ENCODE measurements at regions not wholly inside any gene's neighbourhood (a gene's known extent, or its start where the extent isn't known, plus 50 kb on each side); places are given as distances from the start of the nearest gene placed in this dataset.

GRCh38 chr19:31092274-31092673 is 257.0 kb downstream of the TSHZ3 start:
- TF ChIP-seq CTCF (IDR thresholded peaks at IDR 0.05; ENCODE audit: insufficient read depth, low read length), result no peak
- DNase-seq (ENCODE audit: low read depth), result no peak
- H3K4me3 ChIP-seq (ENCODE audit: low read depth, low read length), result no peak overlapping the region

- TF ChIP-seq CTCF (IDR thresholded peaks at IDR 0.05; ENCODE audit: insufficient read depth, low read length), result no peak
- no peak overlapping the region for H3K4me3 ChIP-seq (ENCODE audit: low read depth, low read length)
- DNase-seq (ENCODE audit: low read depth), result no peak
Measured at GRCh38 chr19:31089681-31090080, 259.6 kb downstream of the TSHZ3 start.

GRCh38 chr19:31085125-31085524 is 264.1 kb downstream of the TSHZ3 start:
- H3K4me3 ChIP-seq (ENCODE audit: low read depth, low read length), result no peak overlapping the region
- DNase-seq (ENCODE audit: low read depth), result no peak
- TF ChIP-seq CTCF (IDR thresholded peaks at IDR 0.05; ENCODE audit: insufficient read depth, low read length), result no peak

- TF ChIP-seq CTCF (IDR thresholded peaks at IDR 0.05; ENCODE audit: insufficient read depth, low read length), result no peak
- H3K4me3 ChIP-seq (ENCODE audit: low read depth, low read length), result no peak overlapping the region
- DNase-seq (ENCODE audit: low read depth), result no peak
Measured at GRCh38 chr19:31083105-31083504, 266.1 kb downstream of the TSHZ3 start.

GRCh38 chr19:31075146-31075655 is 274.0 kb downstream of the TSHZ3 start:
- no peak for DNase-seq (ENCODE audit: low read depth)
- no peak overlapping the region for H3K4me3 ChIP-seq (ENCODE audit: low read depth, low read length)
- no peak for TF ChIP-seq CTCF (IDR thresholded peaks at IDR 0.05; ENCODE audit: insufficient read depth, low read length)

- H3K4me3 ChIP-seq (ENCODE audit: low read depth, low read length), result no peak overlapping the region
- no peak for TF ChIP-seq CTCF (IDR thresholded peaks at IDR 0.05; ENCODE audit: insufficient read depth, low read length)
- no peak for DNase-seq (ENCODE audit: low read depth)
Measured at GRCh38 chr19:31074199-31075125, 274.8 kb downstream of the TSHZ3 start.

Data from fibroblast of the aortic adventitia (primary cell).